B cell (primary cell): ENCODE measurements at regions not wholly inside any gene's neighbourhood (a gene's known extent, or its start where the extent isn't known, plus 50 kb on each side); places are given as distances from the start of the nearest gene placed in this dataset.

Source experiments
- EZH2 ChIP-seq: IDR thresholded peaks from 2 replicates; pipeline ENCODE4 v1.6.1; 2012; ENCODE audit warnings: borderline replicate concordance, low read depth, mild to moderate bottlenecking, moderate library complexity, low read length; ENCODE audit not compliant: insufficient read depth, poor library complexity, severe bottlenecking
- TF ChIP-seq, protein P1 (sequence below): fragments of 200-600 bp; IDR thresholded peaks from one replicate; pipeline ENCODE4 v1.8.0; 2022; ENCODE audit warnings: antibody characterized with exemption, mild to moderate bottlenecking

DNA sequence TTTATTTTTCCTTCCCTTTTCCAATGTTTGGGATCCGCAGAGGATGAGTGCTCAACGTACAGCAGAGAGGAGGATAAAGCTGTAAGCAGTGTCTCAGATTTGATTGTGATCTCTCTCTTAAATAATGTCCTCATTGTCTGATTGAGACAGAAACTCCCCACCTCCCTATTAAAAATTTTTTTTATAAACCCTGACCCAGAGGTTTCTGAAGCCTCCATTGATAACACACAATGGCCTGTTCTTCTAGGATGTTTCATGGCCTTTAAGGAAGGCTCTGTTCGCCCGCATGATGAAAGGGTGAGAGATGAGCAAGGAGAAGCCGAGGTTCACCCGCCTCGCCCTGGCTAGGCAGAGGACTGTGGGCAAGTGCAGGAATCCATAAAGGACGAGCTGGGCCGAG, 138.2 kb upstream of the GAS1 start:
- TF ChIP-seq, protein P1, sequence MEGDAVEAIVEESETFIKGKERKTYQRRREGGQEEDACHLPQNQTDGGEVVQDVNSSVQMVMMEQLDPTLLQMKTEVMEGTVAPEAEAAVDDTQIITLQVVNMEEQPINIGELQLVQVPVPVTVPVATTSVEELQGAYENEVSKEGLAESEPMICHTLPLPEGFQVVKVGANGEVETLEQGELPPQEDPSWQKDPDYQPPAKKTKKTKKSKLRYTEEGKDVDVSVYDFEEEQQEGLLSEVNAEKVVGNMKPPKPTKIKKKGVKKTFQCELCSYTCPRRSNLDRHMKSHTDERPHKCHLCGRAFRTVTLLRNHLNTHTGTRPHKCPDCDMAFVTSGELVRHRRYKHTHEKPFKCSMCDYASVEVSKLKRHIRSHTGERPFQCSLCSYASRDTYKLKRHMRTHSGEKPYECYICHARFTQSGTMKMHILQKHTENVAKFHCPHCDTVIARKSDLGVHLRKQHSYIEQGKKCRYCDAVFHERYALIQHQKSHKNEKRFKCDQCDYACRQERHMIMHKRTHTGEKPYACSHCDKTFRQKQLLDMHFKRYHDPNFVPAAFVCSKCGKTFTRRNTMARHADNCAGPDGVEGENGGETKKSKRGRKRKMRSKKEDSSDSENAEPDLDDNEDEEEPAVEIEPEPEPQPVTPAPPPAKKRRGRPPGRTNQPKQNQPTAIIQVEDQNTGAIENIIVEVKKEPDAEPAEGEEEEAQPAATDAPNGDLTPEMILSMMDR: no peak
- TF ChIP-seq EZH2: no peak
